Activated B cell treated with CpG ODN at 0.5 μM for 24 hours (primary cell): ENCODE measurements at regions not wholly inside any gene's neighbourhood (a gene's known extent, or its start where the extent isn't known, plus 50 kb on each side); places are given as distances from the start of the nearest gene placed in this dataset.

Experiments
- ATAC-seq: fragments of 200-7000 bp; cut with Tn5 transposase; one replicate; pipeline ENCODE4 v1.10.0; 2021; ENCODE audit warnings: low read depth, mild to moderate bottlenecking, moderate library complexity
- CTCF ChIA-PET: fragments of 350-600 bp; sonication (Branson Sonifier 250); formaldehyde crosslinking; loops from one replicate; lab custom pipeline; 2021; ENCODE audit warnings: antibody characterized with exemption; lab: Charles Lee
- POLR2A ChIA-PET: fragments of 350-600 bp; sonication (Branson Sonifier 250); formaldehyde crosslinking; loops from one replicate; lab custom pipeline; 2021; ENCODE audit warnings: antibody characterized with exemption; lab: Charles Lee
- DNase-seq: peaks from one replicate; pipeline ENCODE4 v3.0.0; 2022
- H3K27ac Mint-ChIP-seq: one replicate; pipeline ENCODE4 v1.8.0; 2020; ENCODE audit warnings: mixed read lengths
- H3K27me3 Mint-ChIP-seq: one replicate; pipeline ENCODE4 v1.8.0; 2021; ENCODE audit warnings: mixed read lengths
- H3K36me3 Mint-ChIP-seq: one replicate; pipeline ENCODE4 v1.8.0; 2021; ENCODE audit warnings: low read depth, mixed read lengths
- H3K4me1 Mint-ChIP-seq: one replicate; pipeline ENCODE4 v1.8.0; 2021; ENCODE audit warnings: mixed read lengths
- H3K4me3 Mint-ChIP-seq: one replicate; pipeline ENCODE4 v1.8.0; 2020; ENCODE audit warnings: mild to moderate bottlenecking, mixed read lengths
- H3K9me3 Mint-ChIP-seq: one replicate; pipeline ENCODE4 v1.8.0; 2020; ENCODE audit warnings: mixed read lengths
- intact Hi-C: fragments of 100-400 bp; cut with micrococcal nuclease; formaldehyde crosslinking; loops from one replicate; pipeline ENCODE4 v1.15.1; 2024
- TF ChIP-seq, protein P1 (sequence below): fragments of 200-600 bp; IDR thresholded peaks from one replicate; pipeline ENCODE4 v1.8.0; 2022; ENCODE audit warnings: antibody characterized with exemption, mild to moderate bottlenecking

DNA sequence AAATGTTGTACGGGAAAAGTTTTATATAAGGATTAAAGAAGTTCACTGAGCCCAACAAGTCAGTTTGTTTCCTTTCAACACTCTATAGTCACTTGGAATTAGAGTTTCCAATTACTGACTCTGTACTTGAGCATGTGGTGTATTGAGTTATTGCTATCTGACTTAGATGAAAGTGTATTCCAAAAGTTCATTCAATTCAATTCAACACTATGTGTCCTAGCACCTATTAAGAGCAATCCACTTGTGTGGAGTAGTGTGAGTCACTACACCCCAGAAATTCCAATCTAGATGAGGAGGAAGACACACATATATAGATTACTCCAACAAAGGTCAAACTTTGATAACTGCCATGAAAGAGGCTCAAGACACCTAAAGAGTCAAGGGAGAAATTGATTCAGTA is 98.2 kb upstream of the SLCO6A1 start:
- POLR2A ChIA-PET: no interaction called here
- Mint-ChIP-seq H3K4me1 (peaks cover 5% of the 10 kb centered on the region), H3K36me3 (no peaks in the 10 kb centered on the region), H3K9me3 (peaks cover 4% of the 10 kb centered on the region), H3K4me3 (no peak overlapping the region), H3K27ac (no peak overlapping the region), H3K27me3 (no peaks in the 10 kb centered on the region)
- TF ChIP-seq, protein P1, sequence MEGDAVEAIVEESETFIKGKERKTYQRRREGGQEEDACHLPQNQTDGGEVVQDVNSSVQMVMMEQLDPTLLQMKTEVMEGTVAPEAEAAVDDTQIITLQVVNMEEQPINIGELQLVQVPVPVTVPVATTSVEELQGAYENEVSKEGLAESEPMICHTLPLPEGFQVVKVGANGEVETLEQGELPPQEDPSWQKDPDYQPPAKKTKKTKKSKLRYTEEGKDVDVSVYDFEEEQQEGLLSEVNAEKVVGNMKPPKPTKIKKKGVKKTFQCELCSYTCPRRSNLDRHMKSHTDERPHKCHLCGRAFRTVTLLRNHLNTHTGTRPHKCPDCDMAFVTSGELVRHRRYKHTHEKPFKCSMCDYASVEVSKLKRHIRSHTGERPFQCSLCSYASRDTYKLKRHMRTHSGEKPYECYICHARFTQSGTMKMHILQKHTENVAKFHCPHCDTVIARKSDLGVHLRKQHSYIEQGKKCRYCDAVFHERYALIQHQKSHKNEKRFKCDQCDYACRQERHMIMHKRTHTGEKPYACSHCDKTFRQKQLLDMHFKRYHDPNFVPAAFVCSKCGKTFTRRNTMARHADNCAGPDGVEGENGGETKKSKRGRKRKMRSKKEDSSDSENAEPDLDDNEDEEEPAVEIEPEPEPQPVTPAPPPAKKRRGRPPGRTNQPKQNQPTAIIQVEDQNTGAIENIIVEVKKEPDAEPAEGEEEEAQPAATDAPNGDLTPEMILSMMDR: no peak
- ATAC-seq (no peak), DNase-seq (no peak)
- CTCF ChIA-PET: no interaction called here
- intact Hi-C loops: no loop called here

GRCh38 chr5:102599289-102599688 is 100.5 kb upstream of the SLCO6A1 start:
- H3K36me3 Mint-ChIP-seq: no peaks in the 10 kb centered on the region
- no peak for ATAC-seq
- CTCF ChIA-PET: no interaction called here
- no peak overlapping the region for H3K4me3 Mint-ChIP-seq
- no peaks in the 10 kb centered on the region for H3K9me3 Mint-ChIP-seq
- H3K4me1 Mint-ChIP-seq: peaks cover 5% of the 10 kb centered on the region
- TF ChIP-seq, protein P1: no peak
- H3K27me3 Mint-ChIP-seq: no peaks in the 10 kb centered on the region
- POLR2A ChIA-PET: no interaction called here
- no peak for DNase-seq
- no peak overlapping the region for H3K27ac Mint-ChIP-seq
- intact Hi-C loops: no loop called here

DNA sequence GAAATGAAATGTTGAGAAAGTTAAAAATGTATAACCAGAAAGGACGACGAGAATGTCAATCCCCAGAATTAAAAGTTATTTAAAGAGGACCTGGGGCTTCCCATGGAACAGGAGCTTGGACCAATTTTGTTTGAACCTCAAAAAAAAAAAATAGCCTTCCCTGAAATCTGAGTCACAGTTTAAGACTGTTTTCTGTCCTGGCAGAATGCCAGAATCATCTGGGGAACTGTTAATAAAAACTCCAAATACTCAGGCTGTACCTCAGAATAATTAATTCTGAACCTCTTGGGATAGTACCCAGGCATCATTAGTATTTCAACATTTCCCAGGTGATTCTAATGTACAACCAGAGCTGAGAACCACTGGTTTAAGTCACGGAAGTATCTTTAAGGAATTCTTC is 102.2 kb upstream of the SLCO6A1 start:
- TF ChIP-seq, protein P1: no peak
- CTCF ChIA-PET: no interaction called here
- POLR2A ChIA-PET: no interaction called here

GRCh38 chr5:102603670-102604069 is 104.9 kb upstream of the SLCO6A1 start:
- DNase-seq: no peak
- POLR2A ChIA-PET: no interaction called here

More for the DNA sequence above, 102.2 kb upstream of the SLCO6A1 start:
- Mint-ChIP-seq H3K4me3 (no peak overlapping the region), H3K27me3 (no peaks in the 10 kb centered on the region), H3K4me1 (peaks cover 5% of the 10 kb centered on the region), H3K9me3 (no peaks in the 10 kb centered on the region), H3K36me3 (no peaks in the 10 kb centered on the region), H3K27ac (no peak overlapping the region)
- ATAC-seq: no peak
- no peak for DNase-seq
- intact Hi-C loops: no loop called here

GRCh38 chr5:102608414-102608813 is 109.6 kb upstream of the SLCO6A1 start:
- Mint-ChIP-seq H3K4me3 (no peak overlapping the region), H3K36me3 (no peaks in the 10 kb centered on the region), H3K27me3 (no peaks in the 10 kb centered on the region), H3K27ac (no peak overlapping the region), H3K4me1 (no peaks in the 10 kb centered on the region), H3K9me3 (no peaks in the 10 kb centered on the region)
- intact Hi-C loops: no loop called here
- no peak for ATAC-seq
- ChIA-PET CTCF (no interaction called here), POLR2A (no interaction called here)
- no peak for DNase-seq
- TF ChIP-seq, protein P1: no peak

More at GRCh38 chr5:102603670-102604069, 104.9 kb upstream of the SLCO6A1 start:
- H3K27ac Mint-ChIP-seq: no peak overlapping the region
- H3K4me1 Mint-ChIP-seq: no peaks in the 10 kb centered on the region
- intact Hi-C loops: no loop called here
- ATAC-seq: no peak
- CTCF ChIA-PET: no interaction called here
- H3K27me3 Mint-ChIP-seq: no peaks in the 10 kb centered on the region
- H3K9me3 Mint-ChIP-seq: no peaks in the 10 kb centered on the region
- no peak overlapping the region for H3K4me3 Mint-ChIP-seq
- TF ChIP-seq, protein P1: no peak
- H3K36me3 Mint-ChIP-seq: no peaks in the 10 kb centered on the region
